ENCODE measurements at regions not wholly inside any gene's neighbourhood (a gene's known extent, or its start where the extent isn't known, plus 50 kb on each side); places are given as distances from the start of the nearest gene placed in this dataset.
A peak's percentile ranks its signal among the peaks of the same experiment; 100 is the strongest.

GRCh38 chr10:124145109-124145870 is 51.9 kb upstream of the CHST15 start:
- no peak overlapping the region for H3K4me3 ChIP-seq
- H3K9me3 ChIP-seq (ENCODE audit: control insufficient read depth in 4 of 4, insufficient read depth in 3 of 4, low read length in 3 of 4) = no peaks in the 10 kb centered on the region
- WGBS, 2 donors = 53 to 67% methylated on average over 12 of the region's 12 CpGs
- no peaks in the 10 kb centered on the region for H3K27me3 ChIP-seq (ENCODE audit: control insufficient read depth in 3 of 3, insufficient read depth in 3 of 3, low read length in 2 of 3)
- no peaks in the 10 kb centered on the region for H3K36me3 ChIP-seq (ENCODE audit: control insufficient read depth in 4 of 4, insufficient read depth in 4 of 4, low read length in 4 of 4)
- no peak for TF ChIP-seq CTCF (IDR thresholded peaks at IDR 0.05; ENCODE audit: control extremely low read depth, extremely low read depth)
- H3K27ac ChIP-seq (ENCODE audit: low read depth in 1 of 2, low read length in 1 of 2) = peak overlapping the region in 1 of 2 donors; percentile 55
- DNase-seq (peak; percentile 41 to 74 (median 59)), ATAC-seq (ENCODE audit: insufficient read depth, low FRiP score) (peak; percentile 77)
- H3K9ac ChIP-seq (ENCODE audit: insufficient read depth in 1 of 2, low read length in 2 of 2) = no peak overlapping the region
- H3K4me1 ChIP-seq (ENCODE audit: control insufficient read depth in 5 of 5, insufficient read depth in 5 of 5, low read length in 5 of 5) = peaks cover 0 to 11% (median 0%) of the 10 kb centered on the region in 5 donors

GRCh38 chr10:124144536-124144935 is 51.1 kb upstream of the CHST15 start:
- Histone ChIP-seq H3K9ac (ENCODE audit: insufficient read depth in 1 of 2, low read length in 2 of 2) (no peak overlapping the region), H3K27me3 (ENCODE audit: control insufficient read depth in 3 of 3, insufficient read depth in 3 of 3, low read length in 2 of 3) (no peaks in the 10 kb centered on the region), H3K4me3 (no peak overlapping the region), H3K36me3 (ENCODE audit: control insufficient read depth in 4 of 4, insufficient read depth in 4 of 4, low read length in 4 of 4) (no peaks in the 10 kb centered on the region), H3K4me1 (ENCODE audit: control insufficient read depth in 5 of 5, insufficient read depth in 5 of 5, low read length in 5 of 5) (peaks cover 0 to 12% (median 0%) of the 10 kb centered on the region in 5 donors), H3K9me3 (ENCODE audit: control insufficient read depth in 4 of 4, insufficient read depth in 3 of 4, low read length in 3 of 4) (peaks cover 0 to 6% (median 0%) of the 10 kb centered on the region in 4 donors), H3K27ac (ENCODE audit: low read depth in 1 of 2, low read length in 1 of 2) (peak overlapping the region in 1 of 2 donors; percentile 55)
- WGBS, 2 donors = 33 to 57% methylated on average over 9 of the region's 9 CpGs
- no peak for TF ChIP-seq CTCF (IDR thresholded peaks at IDR 0.05; ENCODE audit: control extremely low read depth, extremely low read depth)
- no peak for ATAC-seq (ENCODE audit: insufficient read depth, low FRiP score)
- DNase-seq = peak in 1 of 3 donors; percentile 6

- H3K36me3 ChIP-seq (ENCODE audit: control insufficient read depth in 4 of 4, insufficient read depth in 4 of 4, low read length in 4 of 4) = no peaks in the 10 kb centered on the region
- H3K9ac ChIP-seq (ENCODE audit: insufficient read depth in 1 of 2, low read length in 2 of 2) = no peak overlapping the region
- 74 to 88% methylated on average over 6 of the region's 6 CpGs for WGBS, 2 donors
- TF ChIP-seq CTCF (IDR thresholded peaks at IDR 0.05; ENCODE audit: control extremely low read depth, extremely low read depth) = no peak
- H3K9me3 ChIP-seq (ENCODE audit: control insufficient read depth in 4 of 4, insufficient read depth in 3 of 4, low read length in 3 of 4) = peaks cover 0 to 6% (median 0%) of the 10 kb centered on the region in 4 donors
- H3K27ac ChIP-seq (ENCODE audit: low read depth in 1 of 2, low read length in 1 of 2) = no peak overlapping the region
- ATAC-seq (ENCODE audit: insufficient read depth, low FRiP score) (no peak), DNase-seq (peak in 1 of 3 donors; percentile 3)
- H3K4me3 ChIP-seq = no peak overlapping the region
- no peaks in the 10 kb centered on the region for H3K27me3 ChIP-seq (ENCODE audit: control insufficient read depth in 3 of 3, insufficient read depth in 3 of 3, low read length in 2 of 3)
- H3K4me1 ChIP-seq (ENCODE audit: control insufficient read depth in 5 of 5, insufficient read depth in 5 of 5, low read length in 5 of 5) = peaks cover 0 to 16% (median 4%) of the 10 kb centered on the region in 5 donors
Measured at GRCh38 chr10:124143721-124144120, 50.3 kb upstream of the CHST15 start.

Data from lung (tissue), 11 donors.